ENCODE measurements at regions not wholly inside any gene's neighbourhood (a gene's known extent, or its start where the extent isn't known, plus 50 kb on each side); places are given as distances from the start of the nearest gene placed in this dataset.
"Not testable (repeated sequence)": the region's sequence is repeated elsewhere in the genome, so short reads cannot be mapped to it uniquely, and the experiment has no call there.

DNA sequence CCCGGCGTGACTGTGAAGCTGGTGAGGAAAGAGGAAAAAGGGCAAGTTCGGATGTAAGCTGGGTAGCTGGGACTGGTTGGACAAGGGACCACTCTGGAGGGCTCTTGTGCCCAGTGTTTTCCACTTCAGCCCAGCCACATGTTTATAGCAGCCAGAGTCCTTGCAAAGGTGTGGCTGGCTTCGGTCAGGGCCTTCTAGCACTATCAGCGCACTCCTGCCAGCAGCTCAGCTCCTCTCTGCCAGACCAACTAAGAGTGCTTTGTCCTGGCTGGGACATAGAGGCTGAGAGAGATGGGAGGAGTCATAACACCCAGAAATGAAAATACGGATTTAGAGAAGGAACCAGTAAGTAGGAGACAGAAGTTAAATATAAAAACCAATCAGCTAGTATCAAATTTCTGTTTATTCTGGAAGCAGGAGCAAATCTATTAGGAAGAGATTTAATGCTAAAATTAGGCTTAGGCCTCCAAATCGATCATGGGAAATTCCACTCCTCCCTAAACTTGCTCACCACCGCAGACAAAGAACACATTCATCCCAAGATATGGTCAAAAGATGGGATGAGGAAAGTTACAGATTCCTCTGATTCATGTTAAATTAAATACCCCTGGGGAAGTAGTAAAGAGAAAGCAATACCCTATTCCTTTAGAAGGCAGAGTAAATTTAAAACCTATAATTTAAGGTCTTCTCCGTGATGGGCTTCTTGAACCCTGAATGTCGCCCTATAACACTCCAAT, 135.0 kb downstream of the RALA start:
- no peaks in the 10 kb centered on the region for H3K27me3 Mint-ChIP-seq (ENCODE audit: low read depth in 3 of 3)
- H3K9me3 Mint-ChIP-seq = no peaks in the 10 kb centered on the region
- DNase-seq = no peak
- no peak overlapping the region for H3K4me3 Mint-ChIP-seq
- H3K4me1 Mint-ChIP-seq = peaks cover 3 to 5% of the 10 kb centered on the region in 2 donors
- peaks cover 0 to 6% (median 4%) of the 10 kb centered on the region in 3 donors for H3K36me3 Mint-ChIP-seq
- no peak overlapping the region for H3K27ac Mint-ChIP-seq

DNA sequence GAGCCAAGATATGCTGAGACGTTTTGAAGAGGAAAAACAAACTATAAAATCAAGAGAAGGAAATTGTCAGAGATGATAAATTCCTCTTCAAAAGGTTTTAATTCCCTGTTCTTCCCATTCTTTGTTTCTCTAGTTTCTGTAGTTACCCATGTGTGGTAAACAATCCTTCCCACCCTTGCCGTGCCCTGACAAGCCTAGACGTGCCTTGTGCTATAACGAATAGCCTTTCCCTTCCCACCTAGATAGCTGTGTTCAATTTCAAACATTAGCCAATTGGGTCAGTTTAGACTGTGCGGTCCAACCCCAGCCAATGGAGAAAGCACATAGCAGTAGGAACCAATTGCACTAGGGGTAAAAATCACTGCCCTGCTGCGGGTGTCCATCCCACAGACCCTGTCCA, 138.1 kb downstream of the RALA start:
- Mint-ChIP-seq H3K36me3 (peaks cover 0 to 4% (median 3%) of the 10 kb centered on the region in 3 donors), H3K9me3 (no peaks in the 10 kb centered on the region), H3K27me3 (ENCODE audit: low read depth in 3 of 3) (no peaks in the 10 kb centered on the region), H3K4me3 (no peak overlapping the region), H3K27ac (no peak overlapping the region), H3K4me1 (no peaks in the 10 kb centered on the region)
- DNase-seq = no peak

DNA sequence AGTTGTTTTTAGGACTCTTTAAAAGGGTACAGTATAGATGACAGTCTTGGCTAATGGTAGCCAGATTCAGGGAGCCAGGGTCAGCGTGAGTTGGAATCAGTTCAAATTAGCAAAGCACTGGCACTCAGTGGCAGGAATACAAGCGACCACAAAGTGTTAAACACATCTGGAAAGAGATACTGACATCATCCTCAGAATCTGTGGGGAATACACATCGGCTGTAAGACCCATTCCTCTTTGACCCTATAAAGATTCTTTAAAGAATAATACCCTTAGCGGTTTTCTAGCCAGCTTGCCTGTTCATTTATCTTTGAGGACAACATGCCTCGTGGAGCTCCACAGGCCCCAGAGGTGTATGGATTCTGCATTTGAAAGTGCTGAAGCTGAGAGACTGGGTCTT, 139.1 kb downstream of the RALA start:
- not testable (repeated sequence) for DNase-seq; H3K4me1 Mint-ChIP-seq; H3K27me3 Mint-ChIP-seq (ENCODE audit: low read depth in 3 of 3); H3K4me3 Mint-ChIP-seq; H3K9me3 Mint-ChIP-seq; H3K27ac Mint-ChIP-seq; H3K36me3 Mint-ChIP-seq

DNA sequence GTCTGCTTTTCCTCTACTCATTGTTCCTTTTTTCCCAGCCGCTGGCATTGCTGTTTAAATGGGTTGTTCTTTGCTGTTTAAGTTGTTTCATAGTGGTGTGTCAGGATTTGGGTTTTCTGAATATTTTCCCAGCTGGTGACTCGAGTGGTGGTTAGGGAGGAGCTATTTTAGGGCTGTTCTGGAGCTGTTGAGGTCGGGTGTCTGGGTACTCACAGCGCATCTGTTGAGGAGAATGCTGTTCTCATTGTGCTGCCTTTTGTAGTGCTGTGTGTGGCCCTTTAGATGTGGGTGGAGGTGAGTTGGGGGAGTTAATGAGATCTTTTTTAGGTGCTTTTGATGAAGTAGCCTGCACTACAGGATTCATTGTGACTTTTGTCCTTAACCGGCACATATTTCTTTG, 139.5 kb downstream of the RALA start:
- H3K36me3 Mint-ChIP-seq, H3K4me1 Mint-ChIP-seq, H3K4me3 Mint-ChIP-seq: not testable (repeated sequence)

DNA sequence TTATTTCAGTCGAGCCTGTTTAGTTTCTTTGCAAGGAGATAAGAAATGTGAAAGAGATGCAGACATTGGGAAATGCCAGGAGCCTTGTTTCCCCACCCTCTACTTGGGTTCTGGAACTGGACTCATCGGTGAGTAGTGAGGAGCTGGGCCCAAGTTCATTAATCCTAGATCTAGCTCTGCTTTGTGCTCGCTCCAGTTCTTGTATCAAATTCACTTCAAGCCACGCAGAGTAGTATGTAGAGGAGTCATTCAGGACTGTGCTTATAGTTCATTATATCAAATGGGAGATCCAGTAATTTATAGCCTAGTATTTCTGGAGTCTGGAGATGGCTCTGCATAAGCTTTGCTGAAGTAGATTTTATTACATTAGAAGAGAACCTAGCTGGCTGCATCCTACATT, 142.5 kb downstream of the RALA start:
- peaks cover 9 to 13% (median 10%) of the 10 kb centered on the region in 3 donors for H3K36me3 Mint-ChIP-seq
- H3K27me3 Mint-ChIP-seq (ENCODE audit: low read depth in 3 of 3); DNase-seq; H3K4me1 Mint-ChIP-seq; H3K27ac Mint-ChIP-seq; H3K4me3 Mint-ChIP-seq; H3K9me3 Mint-ChIP-seq: not testable (repeated sequence)

More for the DNA sequence above, 139.5 kb downstream of the RALA start:
- H3K27me3 Mint-ChIP-seq (ENCODE audit: low read depth in 3 of 3); H3K9me3 Mint-ChIP-seq; H3K27ac Mint-ChIP-seq; DNase-seq: not testable (repeated sequence)

DNA sequence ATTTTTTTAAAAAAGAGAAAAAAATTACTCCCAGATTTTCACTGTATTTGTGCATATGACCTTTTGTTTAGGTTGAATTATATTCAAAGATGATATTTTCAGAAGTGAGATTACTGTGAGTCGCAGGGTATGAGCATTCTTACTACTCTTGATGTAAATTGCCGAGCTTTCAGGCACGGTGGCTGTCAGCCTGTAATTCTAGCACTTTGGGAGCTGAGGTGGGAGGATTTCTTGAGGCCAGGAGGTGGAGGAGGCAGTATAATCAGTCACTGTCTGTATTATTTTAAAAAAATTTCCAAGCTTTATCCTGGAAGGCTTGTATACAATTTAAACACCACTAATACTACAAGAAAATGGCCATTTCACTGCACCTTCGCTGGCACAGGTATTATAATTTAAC, 145.1 kb downstream of the RALA start:
- DNase-seq; H3K4me1 Mint-ChIP-seq; H3K4me3 Mint-ChIP-seq; H3K27ac Mint-ChIP-seq; H3K27me3 Mint-ChIP-seq (ENCODE audit: low read depth in 3 of 3); H3K9me3 Mint-ChIP-seq: not testable (repeated sequence)
- peaks cover 16 to 24% (median 19%) of the 10 kb centered on the region in 3 donors for H3K36me3 Mint-ChIP-seq

DNA sequence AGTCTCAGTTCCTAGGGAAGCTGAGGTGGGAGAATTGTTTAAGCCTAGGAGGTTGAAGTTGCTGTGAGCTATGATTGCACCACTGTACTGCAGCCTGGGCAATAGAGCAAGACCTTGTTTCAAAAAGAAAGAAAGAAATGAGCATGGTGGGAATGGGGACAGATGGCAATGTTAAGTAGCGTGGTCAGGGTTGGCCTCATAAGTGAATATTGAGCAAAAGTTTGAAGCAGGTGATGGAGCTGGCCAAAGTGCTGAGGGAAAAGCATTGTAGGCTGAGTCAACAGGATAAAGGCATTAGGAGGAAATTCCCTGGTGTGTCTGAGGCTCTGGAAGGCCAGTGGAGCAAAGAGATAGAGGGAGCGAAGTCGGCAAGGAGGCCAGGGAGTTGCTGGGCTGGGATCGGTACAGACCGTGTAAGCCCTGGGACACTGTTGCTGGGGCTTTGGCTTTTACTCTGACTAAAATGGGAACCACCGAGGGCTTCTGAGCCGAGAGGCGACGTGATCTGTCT, 151.0 kb downstream of the RALA start:
- not testable (repeated sequence) for H3K9me3 Mint-ChIP-seq; H3K27ac Mint-ChIP-seq; H3K4me1 Mint-ChIP-seq; H3K27me3 Mint-ChIP-seq (ENCODE audit: low read depth in 3 of 3); H3K4me3 Mint-ChIP-seq; DNase-seq
- H3K36me3 Mint-ChIP-seq = peaks cover 8 to 24% (median 15%) of the 10 kb centered on the region in 3 donors

DNA sequence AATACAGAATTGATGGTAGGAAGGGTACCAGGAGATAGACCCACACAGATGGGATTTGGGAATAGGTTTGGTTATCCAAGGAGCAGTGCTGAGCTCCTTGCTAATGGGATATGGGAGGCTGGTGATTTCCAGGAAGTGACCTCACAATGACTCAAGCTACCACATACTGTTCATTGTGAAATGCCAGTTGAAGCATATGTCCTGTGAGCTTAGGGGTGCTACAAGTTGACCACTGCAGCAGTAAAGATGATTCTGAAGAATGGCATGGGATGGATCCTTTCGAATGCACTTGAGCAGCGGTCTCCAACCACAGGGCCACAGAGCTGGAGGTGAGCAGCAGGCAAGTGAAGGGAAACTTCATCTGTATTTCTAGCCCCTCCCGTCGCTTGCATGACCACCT, 158.2 kb downstream of the RALA start:
- H3K9me3 Mint-ChIP-seq; H3K4me3 Mint-ChIP-seq; H3K27ac Mint-ChIP-seq; DNase-seq; H3K4me1 Mint-ChIP-seq; H3K27me3 Mint-ChIP-seq (ENCODE audit: low read depth in 3 of 3): not testable (repeated sequence)
- peaks cover 8 to 25% (median 12%) of the 10 kb centered on the region in 3 donors for H3K36me3 Mint-ChIP-seq

DNA sequence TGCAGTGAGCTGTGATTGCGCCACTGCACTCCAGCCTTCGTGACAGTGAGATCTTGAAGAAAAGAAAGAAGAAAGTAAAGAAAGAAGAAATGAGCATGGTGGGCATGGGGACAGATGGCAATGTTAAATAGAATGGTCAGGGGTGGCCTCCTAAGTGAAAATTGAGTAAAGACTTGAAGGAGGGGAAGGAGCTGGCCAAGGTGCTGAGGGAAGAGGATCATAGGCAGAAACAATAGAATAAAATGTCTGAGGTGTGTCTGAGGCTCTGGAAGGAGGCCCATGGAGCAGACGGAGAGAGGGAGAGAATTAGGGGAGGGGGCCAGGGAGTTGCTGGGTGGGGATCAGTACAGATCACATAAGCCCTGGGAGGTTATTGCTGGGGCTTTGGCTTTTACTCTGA, 163.1 kb downstream of the RALA start:
- not testable (repeated sequence) for H3K27ac Mint-ChIP-seq; H3K9me3 Mint-ChIP-seq; H3K27me3 Mint-ChIP-seq (ENCODE audit: low read depth in 3 of 3); H3K4me1 Mint-ChIP-seq; H3K4me3 Mint-ChIP-seq; DNase-seq
- peaks cover 7 to 14% (median 9%) of the 10 kb centered on the region in 3 donors for H3K36me3 Mint-ChIP-seq

DNA sequence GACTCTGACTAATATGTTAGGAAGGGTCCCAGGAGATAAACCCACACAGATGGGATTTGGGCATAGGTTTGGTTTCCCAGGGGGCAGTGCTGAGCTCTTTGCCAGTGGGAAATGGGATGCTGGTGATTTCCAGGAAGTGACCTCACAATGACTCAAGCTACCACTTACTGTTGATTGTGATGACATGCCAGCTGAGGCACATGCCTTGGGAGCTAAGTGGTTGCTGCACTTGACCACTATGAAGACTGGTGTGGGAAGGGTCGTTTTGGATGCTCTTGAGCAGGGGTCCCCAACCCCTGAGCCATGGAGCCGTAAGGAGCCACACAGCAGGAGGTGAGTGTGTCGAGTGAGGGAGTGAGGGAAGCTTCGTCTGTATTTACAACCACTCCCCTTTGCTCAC, 159.0 kb upstream of the CDK13 start:
- H3K9me3 Mint-ChIP-seq; H3K4me3 Mint-ChIP-seq; H3K4me1 Mint-ChIP-seq; DNase-seq; H3K27ac Mint-ChIP-seq; H3K36me3 Mint-ChIP-seq; H3K27me3 Mint-ChIP-seq (ENCODE audit: low read depth in 3 of 3): not testable (repeated sequence)

DNA sequence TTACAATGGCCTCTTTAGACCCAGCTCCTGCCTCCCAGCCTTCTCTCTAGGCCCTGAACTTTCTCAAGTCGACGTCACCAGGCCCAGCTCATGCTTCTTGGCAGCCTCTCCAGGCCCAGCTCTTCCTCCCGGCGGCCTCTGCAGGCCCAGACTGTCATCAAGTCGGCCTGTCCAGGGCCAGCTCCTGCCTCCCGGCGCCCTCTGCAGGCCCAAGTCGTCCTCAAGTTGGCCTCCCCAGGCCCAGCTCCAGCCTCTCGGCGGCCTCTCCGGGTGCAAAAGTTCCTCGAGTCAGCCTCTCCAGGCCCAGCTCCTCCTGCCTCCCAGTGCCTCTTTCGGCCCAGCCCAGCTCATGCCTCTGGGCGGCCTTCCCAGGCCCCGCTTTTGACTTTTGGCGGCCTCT, 158.1 kb upstream of the CDK13 start:
- not testable (repeated sequence) for DNase-seq; H3K27me3 Mint-ChIP-seq (ENCODE audit: low read depth in 3 of 3); H3K27ac Mint-ChIP-seq; H3K4me1 Mint-ChIP-seq; H3K36me3 Mint-ChIP-seq; H3K9me3 Mint-ChIP-seq; H3K4me3 Mint-ChIP-seq

DNA sequence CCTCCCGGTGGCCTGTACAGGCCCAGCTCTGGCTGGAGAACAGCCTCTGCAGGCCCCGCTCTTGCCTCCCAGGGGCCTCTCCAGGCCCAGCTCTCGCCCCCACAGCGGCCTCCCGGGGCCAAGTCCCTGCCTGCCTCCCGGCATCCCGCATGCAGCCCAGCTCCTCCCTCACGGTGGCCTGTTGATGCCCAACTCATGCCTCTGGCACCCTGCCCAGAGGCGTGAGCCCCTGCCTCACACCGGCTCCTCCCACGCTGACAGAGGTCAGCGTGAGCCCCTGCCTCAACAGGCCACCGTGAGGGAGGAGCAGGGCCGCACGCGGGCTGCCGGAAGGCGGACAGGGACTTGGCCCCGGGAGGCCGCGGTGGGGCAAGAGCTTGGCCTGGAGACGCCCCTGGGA, 157.0 kb upstream of the CDK13 start:
- not testable (repeated sequence) for H3K4me3 Mint-ChIP-seq; H3K4me1 Mint-ChIP-seq; DNase-seq; H3K27ac Mint-ChIP-seq; H3K36me3 Mint-ChIP-seq; H3K27me3 Mint-ChIP-seq (ENCODE audit: low read depth in 3 of 3); H3K9me3 Mint-ChIP-seq

DNA sequence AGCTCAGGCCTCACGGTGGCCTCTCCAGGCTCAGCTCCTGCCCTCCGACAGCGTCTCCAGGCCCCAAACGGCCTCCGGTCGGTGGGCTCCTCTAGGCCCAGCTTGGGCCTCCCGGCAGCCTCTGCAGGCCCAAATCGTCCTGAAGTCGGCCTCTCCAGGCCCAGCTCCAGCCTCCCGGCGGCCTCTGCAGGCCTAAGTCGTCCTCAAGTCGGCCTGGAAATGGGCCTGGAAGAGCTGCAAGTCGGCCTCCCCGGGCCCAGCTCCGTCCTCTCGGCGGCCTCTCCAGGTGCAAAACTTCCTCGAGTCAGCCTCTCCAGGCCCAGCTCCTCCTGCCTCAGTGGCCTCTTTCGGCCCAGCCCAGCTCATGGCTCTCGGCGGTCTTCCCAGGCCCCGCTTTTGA, 156.2 kb upstream of the CDK13 start:
- not testable (repeated sequence) for H3K4me3 Mint-ChIP-seq; H3K36me3 Mint-ChIP-seq; H3K27me3 Mint-ChIP-seq (ENCODE audit: low read depth in 3 of 3); H3K27ac Mint-ChIP-seq; H3K9me3 Mint-ChIP-seq; DNase-seq; H3K4me1 Mint-ChIP-seq

DNA sequence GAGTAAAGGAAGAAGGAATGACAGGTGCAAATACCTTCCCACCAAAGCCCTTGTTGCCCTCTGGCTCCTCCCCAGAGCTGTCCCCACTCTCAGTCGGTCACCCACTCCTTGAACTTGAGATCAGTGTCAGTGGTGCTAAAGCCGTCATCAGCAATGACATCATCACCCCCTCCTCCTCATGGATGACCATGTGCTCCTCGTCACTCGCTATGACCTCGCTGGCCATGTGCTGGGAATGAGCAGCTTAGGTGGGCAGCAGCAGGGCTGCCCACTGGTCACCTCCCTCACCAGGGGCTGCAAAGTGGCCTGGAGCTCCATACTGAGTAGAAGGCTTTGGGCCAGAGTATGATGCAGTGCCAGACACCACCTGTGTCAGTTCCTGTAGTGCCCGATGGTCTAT, 153.1 kb upstream of the CDK13 start:
- H3K27me3 Mint-ChIP-seq (ENCODE audit: low read depth in 3 of 3); H3K36me3 Mint-ChIP-seq; H3K9me3 Mint-ChIP-seq; DNase-seq; H3K4me3 Mint-ChIP-seq; H3K4me1 Mint-ChIP-seq; H3K27ac Mint-ChIP-seq: not testable (repeated sequence)

DNA sequence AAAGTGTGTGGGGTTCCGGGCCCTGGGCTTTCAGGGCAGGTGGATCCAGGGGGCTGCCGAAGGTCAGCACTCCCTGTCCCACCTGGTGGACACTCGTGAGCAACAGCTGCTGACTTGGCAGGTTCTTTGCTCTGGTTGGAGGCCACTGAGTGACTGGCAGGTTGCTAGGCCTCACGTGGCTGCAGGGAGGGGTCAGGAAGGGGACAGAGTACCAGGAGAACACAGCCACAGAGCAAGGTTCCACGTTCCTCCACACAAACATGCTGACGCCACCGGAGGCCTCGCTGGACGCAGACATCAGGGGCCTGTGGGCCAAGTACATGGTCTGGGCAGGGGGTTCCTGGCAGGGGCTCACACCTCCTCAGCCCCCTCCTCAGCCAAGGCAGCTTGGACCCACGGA, 152.0 kb upstream of the CDK13 start:
- H3K27ac Mint-ChIP-seq; DNase-seq; H3K36me3 Mint-ChIP-seq; H3K4me3 Mint-ChIP-seq; H3K9me3 Mint-ChIP-seq; H3K27me3 Mint-ChIP-seq (ENCODE audit: low read depth in 3 of 3); H3K4me1 Mint-ChIP-seq: not testable (repeated sequence)
